ENCODE measurements at regions not wholly inside any gene's neighbourhood (a gene's known extent, or its start where the extent isn't known, plus 50 kb on each side); places are given as distances from the start of the nearest gene placed in this dataset.

DNA sequence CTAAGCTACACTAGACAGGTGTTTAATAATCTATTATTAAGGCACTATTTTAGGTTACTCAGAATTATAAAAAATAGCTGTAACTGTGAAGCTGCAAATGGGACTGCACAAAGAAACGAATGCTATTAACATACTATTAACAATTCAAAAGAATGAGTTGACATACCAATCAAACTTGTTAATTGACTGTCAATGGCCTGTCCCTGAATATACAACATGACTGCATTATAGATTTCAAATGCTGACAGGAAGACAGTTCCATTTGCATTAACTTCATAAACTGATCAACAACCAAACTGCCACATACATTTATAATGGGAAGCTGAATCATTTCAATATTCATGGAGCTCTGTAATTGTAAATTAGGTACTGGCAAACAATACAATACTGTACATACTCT lies 169.0 kb upstream of the NANOGP8 start:
- Histone ChIP-seq H3K36me3 (ENCODE audit: control insufficient read depth in 2 of 2, extremely low read depth in 1 of 2, insufficient read depth in 2 of 2, low read length in 2 of 2) (no peaks in the 10 kb centered on the region), H3K27ac (ENCODE audit: insufficient read depth, low read depth, low read length) (no peak overlapping the region), H3K9ac (replicated peaks; ENCODE audit: extremely low read depth, insufficient read depth, low read length) (no peak overlapping the region), H4K20me1 (replicated peaks; ENCODE audit: control insufficient read depth, extremely low read depth, insufficient read depth, low read length) (no peaks in the 10 kb centered on the region), H3K9me1 (replicated peaks; ENCODE audit: control insufficient read depth, extremely low read depth, insufficient read depth, low read length) (no peaks in the 10 kb centered on the region), H3K4me2 (ENCODE audit: insufficient read depth, low read length) (no peak overlapping the region), H3K27me3 (ENCODE audit: control insufficient read depth in 2 of 2, insufficient read depth in 2 of 2, low read length in 2 of 2) (no peaks in the 10 kb centered on the region), H3K4me1 (ENCODE audit: control insufficient read depth, extremely low read depth, insufficient read depth, low read length) (no peaks in the 10 kb centered on the region), H3K9me3 (replicated peaks; ENCODE audit: control insufficient read depth, insufficient read depth, low read length) (no peaks in the 10 kb centered on the region), H3K4me3 (replicated peaks in 1 of 3; ENCODE audit: insufficient read depth in 1 of 3, low read depth in 1 of 3, low read length in 3 of 3) (no peak overlapping the region), H3K79me2 (ENCODE audit: control insufficient read depth, insufficient read depth, low read length) (no peaks in the 10 kb centered on the region), H2AFZ (ENCODE audit: low read depth, low read length) (no peak overlapping the region)
- ChIA-PET CTCF (interaction anchor here (1.4 kb wide), 1 partner anchor 35 kb away, joined by 7 read pairs; no protein-coding TSS in a partner anchor), POLR2A (no interaction called here)
- dilution Hi-C loops (cut with MboI; ENCODE audit: extremely low pct_ligation_motif_present, low sequenced_read_pairs) (no loop called here), intact Hi-C loops (cut with micrococcal nuclease) (no loop called here)
- BruUV-seq (replicated peaks) = no TSS peak
- FAIRE-seq = no peak
- no peak for DNase-seq (ENCODE audit: low read depth, low spot score)
- no peak for TF ChIP-seq POLR2AphosphoS5 (IDR thresholded peaks at IDR 0.05; ENCODE audit: insufficient read depth, low read depth, low read length)
- no peak for TF ChIP-seq GATA2 (IDR thresholded peaks at IDR 0.05; ENCODE audit: insufficient read depth, insufficient read length, low read depth, low read length)
- no peak for TF ChIP-seq JUN (IDR thresholded peaks at IDR 0.05; ENCODE audit: borderline replicate concordance, insufficient read depth, insufficient read length, low read depth)
- TF ChIP-seq MYC (IDR thresholded peaks at IDR 0.05; ENCODE audit: low read depth, low read length) = no peak
- TF ChIP-seq, protein P1, sequence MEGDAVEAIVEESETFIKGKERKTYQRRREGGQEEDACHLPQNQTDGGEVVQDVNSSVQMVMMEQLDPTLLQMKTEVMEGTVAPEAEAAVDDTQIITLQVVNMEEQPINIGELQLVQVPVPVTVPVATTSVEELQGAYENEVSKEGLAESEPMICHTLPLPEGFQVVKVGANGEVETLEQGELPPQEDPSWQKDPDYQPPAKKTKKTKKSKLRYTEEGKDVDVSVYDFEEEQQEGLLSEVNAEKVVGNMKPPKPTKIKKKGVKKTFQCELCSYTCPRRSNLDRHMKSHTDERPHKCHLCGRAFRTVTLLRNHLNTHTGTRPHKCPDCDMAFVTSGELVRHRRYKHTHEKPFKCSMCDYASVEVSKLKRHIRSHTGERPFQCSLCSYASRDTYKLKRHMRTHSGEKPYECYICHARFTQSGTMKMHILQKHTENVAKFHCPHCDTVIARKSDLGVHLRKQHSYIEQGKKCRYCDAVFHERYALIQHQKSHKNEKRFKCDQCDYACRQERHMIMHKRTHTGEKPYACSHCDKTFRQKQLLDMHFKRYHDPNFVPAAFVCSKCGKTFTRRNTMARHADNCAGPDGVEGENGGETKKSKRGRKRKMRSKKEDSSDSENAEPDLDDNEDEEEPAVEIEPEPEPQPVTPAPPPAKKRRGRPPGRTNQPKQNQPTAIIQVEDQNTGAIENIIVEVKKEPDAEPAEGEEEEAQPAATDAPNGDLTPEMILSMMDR (IDR thresholded peaks at IDR 0.05; ENCODE audit: extremely low read depth in 1 of 2, insufficient read depth in 1 of 2, low read depth in 1 of 2, low read length in 2 of 2) = no peak

DNA sequence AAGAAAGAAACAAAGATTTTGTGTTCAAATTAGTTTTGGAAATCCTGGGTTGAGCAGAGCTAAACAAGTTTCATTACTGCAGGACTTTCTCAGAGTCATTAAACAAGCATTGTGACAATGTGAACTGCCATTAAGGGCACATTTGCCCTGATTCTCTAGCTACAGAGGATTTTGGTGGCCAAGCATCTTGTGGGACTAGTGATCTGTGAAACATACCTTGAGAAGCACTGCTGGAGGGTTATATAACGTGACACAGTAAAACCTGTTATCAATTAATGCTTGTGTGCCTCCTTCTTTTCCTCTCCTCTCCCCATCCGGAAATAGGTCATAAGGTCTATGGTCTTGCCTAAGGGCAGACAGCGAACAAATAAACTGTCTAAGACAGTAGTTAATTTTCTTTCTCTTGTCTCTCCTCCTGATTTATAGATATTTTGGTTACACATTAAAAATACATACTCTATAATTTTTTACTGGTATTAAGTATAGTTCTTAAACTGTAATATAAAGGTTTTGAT lies 167.3 kb upstream of the NANOGP8 start:
- Histone ChIP-seq H3K4me2 (ENCODE audit: insufficient read depth, low read length) (no peak overlapping the region), H3K9me3 (replicated peaks; ENCODE audit: control insufficient read depth, insufficient read depth, low read length) (no peaks in the 10 kb centered on the region), H3K36me3 (ENCODE audit: control insufficient read depth in 2 of 2, extremely low read depth in 1 of 2, insufficient read depth in 2 of 2, low read length in 2 of 2) (no peaks in the 10 kb centered on the region), H3K9ac (replicated peaks; ENCODE audit: extremely low read depth, insufficient read depth, low read length) (no peak overlapping the region), H3K4me3 (replicated peaks in 1 of 3; ENCODE audit: insufficient read depth in 1 of 3, low read depth in 1 of 3, low read length in 3 of 3) (no peak overlapping the region), H3K9me1 (replicated peaks; ENCODE audit: control insufficient read depth, extremely low read depth, insufficient read depth, low read length) (no peaks in the 10 kb centered on the region), H3K79me2 (ENCODE audit: control insufficient read depth, insufficient read depth, low read length) (no peaks in the 10 kb centered on the region), H4K20me1 (replicated peaks; ENCODE audit: control insufficient read depth, extremely low read depth, insufficient read depth, low read length) (no peaks in the 10 kb centered on the region), H3K27me3 (ENCODE audit: control insufficient read depth in 2 of 2, insufficient read depth in 2 of 2, low read length in 2 of 2) (no peaks in the 10 kb centered on the region), H3K27ac (ENCODE audit: insufficient read depth, low read depth, low read length) (no peak overlapping the region), H2AFZ (ENCODE audit: low read depth, low read length) (no peak overlapping the region), H3K4me1 (ENCODE audit: control insufficient read depth, extremely low read depth, insufficient read depth, low read length) (no peaks in the 10 kb centered on the region)
- DNase-seq (ENCODE audit: low read depth, low spot score) (no peak), FAIRE-seq (no peak)
- CTCF ChIA-PET = no interaction called here
- no TSS peak for BruUV-seq (replicated peaks)
- dilution Hi-C loops (cut with MboI; ENCODE audit: extremely low pct_ligation_motif_present, low sequenced_read_pairs) = no loop called here
- intact Hi-C loops (cut with micrococcal nuclease) = no loop called here
- POLR2A ChIA-PET = no interaction called here
- TF ChIP-seq EZH2 (IDR thresholded peaks at IDR 0.05; ENCODE audit: borderline replicate concordance, low read depth, low read length, severe bottlenecking) = no peak
- TF ChIP-seq, protein P2, sequence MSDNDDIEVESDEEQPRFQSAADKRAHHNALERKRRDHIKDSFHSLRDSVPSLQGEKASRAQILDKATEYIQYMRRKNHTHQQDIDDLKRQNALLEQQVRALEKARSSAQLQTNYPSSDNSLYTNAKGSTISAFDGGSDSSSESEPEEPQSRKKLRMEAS (IDR thresholded peaks at IDR 0.05; ENCODE audit: insufficient read depth, insufficient read length) = no peak
- TF ChIP-seq MYC (IDR thresholded peaks at IDR 0.05; ENCODE audit: low read depth, low read length) = no peak

All from endothelial cell of umbilical vein (primary cell).